CD4-positive, alpha-beta T cell treated with Interleukin-6 at 100 ng/mL for 8 hours (primary cell): ENCODE measurements at regions not wholly inside any gene's neighbourhood (a gene's known extent, or its start where the extent isn't known, plus 50 kb on each side); places are given as distances from the start of the nearest gene placed in this dataset.

Experiments used
- DNase-seq: peaks from one replicate; pipeline ENCODE4 v3.0.0-alpha.2; 2020; ENCODE audit warnings: mixed read lengths, low spot score

- DNase-seq = no peak
Observed at GRCh38 chr22:27003297-27003696, 345.9 kb downstream of the MIAT start.

- no peak for DNase-seq
Observed at GRCh38 chr22:27004434-27004833, 347.0 kb downstream of the MIAT start.

GRCh38 chr22:27008454-27008853 is 351.1 kb downstream of the MIAT start:
- DNase-seq = no peak

- DNase-seq = no peak
Observed at GRCh38 chr22:27011133-27011532, 353.7 kb downstream of the MIAT start.

GRCh38 chr22:27011717-27012116 is 354.3 kb downstream of the MIAT start:
- DNase-seq = no peak

DNA sequence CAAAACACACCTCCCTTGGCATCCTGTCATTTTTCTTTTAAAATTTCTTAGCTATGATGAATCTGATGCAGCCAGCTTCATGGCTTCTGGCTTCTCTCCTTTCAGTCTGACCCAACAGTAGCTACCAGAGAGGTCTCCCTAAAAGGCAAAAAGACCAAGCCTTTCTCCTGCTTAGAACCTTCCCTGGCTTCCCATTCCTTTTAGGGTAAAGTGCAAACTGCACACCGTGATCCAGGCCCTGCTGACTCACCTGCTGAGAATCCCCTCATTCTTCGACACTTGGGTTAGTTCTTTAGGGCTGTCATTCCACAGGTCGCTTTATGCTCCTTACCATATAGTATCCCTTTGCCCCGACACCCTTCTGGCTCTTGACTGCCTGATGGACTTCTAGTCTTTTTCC is 362.4 kb downstream of the MIAT start:
- DNase-seq = no peak

GRCh38 chr22:27022274-27022895 is 365.0 kb downstream of the MIAT start:
- no peak for DNase-seq

GRCh38 chr22:27022896-27023361 is 365.5 kb downstream of the MIAT start:
- no peak for DNase-seq

GRCh38 chr22:27023591-27023990 is 366.2 kb downstream of the MIAT start:
- no peak for DNase-seq

GRCh38 chr22:27024982-27025381 is 367.6 kb downstream of the MIAT start:
- no peak for DNase-seq

DNA sequence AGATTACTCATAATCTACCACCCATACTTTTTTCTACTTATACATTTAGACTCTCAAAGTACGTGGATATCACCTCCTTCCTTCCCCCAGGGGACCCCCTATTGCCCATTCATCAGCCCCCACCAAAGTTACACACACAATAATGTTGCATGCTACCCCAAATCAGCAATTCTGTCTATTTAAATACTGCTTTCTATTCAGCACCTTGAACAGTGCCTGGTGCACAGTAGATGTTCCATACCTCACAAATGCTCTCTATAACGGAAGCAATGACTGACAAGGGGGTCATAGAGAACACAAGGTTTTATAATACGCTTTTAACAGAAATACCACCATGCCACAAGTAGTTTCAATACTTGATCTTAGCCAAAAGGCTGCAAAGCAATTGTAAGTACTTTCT is 370.7 kb downstream of the MIAT start:
- no peak for DNase-seq

GRCh38 chr22:27029584-27030130 is 372.3 kb downstream of the MIAT start:
- DNase-seq = no peak

GRCh38 chr22:27032091-27032761 is 374.8 kb downstream of the MIAT start:
- DNase-seq = no peak

- no peak for DNase-seq
Observed at GRCh38 chr22:27041745-27042310, 384.4 kb downstream of the MIAT start.

DNA sequence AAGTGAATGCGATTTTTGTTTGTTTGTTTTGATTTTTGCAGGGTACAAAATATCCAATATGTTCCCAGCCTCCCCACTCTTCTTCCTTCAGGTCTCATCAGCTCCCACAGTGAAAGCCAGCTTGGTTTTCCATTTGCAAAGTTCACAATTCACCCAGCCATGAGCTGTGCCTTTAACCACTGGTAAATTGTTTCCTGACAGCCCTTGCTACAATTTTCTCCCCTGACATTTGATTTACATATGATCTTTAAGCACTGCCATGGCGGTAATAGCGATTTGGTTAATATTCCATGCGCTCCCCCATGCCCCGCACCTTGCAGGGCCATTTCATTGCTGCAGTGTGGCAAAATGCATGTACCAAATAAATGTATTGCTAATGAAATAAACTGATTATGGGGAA is 385.9 kb downstream of the MIAT start:
- DNase-seq = no peak

DNA sequence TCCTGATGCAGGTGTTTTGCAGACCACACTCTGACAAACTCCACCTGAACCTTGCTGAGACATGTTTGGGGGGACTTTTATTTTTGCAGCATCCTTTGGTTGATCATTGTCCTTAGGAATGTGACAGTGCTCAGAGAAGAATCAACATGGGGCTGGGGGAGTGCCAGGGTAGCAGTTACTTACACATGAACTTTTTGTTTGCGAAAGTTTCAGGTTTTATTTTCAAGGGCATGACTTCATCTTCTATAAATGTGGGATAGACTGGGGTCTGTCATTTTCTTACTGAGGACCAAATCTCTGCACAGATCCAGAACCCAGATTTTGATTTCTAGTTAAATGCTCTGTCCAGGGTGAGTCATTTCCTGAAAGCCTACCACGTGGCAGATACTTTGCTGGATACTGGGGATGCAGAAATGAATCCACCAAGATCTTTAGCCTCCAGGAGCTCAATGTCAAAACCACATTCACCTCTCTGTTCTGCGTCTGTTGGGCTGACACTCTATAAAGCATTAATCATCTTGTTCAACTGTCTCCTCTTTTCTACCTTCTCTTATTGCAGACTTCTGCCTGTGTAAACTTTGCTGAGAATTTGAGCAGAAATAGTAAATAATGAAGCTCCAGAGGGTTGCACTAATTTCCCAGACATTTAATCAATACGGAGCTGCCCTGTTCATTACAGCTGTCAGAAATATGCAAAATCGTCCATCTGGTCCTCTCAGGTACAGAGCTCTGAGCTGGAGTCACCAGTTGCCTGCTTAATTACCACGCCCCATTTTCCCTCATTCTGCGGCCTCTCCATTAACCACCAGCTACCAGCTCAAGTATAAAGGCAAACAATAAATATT is 387.9 kb downstream of the MIAT start:
- no peak for DNase-seq

DNA sequence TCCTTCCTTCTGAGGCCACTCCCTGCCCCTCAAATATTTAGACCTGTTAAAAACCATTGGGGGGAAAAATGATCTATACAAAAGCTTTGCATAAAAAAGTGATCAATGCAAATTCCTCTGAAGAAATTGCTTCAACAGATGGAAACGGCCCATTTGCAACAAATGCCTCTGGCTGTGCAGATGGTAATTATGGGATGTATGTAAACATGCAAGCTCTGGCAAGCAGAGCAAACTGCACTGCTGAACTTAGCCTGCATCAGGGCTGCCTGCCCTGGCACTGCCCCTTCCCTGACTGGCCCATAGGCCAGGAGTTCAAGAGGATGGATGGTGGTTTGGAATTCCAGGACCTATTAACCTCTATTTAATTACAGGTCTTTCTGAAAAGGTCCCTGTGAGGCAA is 388.7 kb downstream of the MIAT start:
- no peak for DNase-seq

DNA sequence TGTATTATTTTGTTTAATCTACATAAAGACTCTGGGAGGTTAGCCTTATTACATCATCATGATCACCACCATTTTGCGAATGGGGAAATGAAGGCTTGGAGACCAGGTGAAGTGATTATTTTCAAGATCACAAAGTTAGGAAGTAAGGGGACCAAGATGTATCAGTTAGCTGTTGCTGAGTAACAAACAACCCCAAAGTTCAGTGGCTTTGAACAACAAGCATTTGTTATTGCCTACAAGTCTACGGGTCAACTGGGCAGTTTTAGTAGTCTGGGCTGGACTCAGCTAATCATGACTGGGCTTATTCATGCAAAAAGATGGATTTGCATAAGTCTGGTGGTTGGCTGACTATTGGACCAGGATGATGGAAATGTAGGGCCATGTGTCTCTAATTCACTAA is 389.2 kb downstream of the MIAT start:
- no peak for DNase-seq

- no peak for DNase-seq
Observed at GRCh38 chr22:27050771-27051170, 393.4 kb downstream of the MIAT start.

DNA sequence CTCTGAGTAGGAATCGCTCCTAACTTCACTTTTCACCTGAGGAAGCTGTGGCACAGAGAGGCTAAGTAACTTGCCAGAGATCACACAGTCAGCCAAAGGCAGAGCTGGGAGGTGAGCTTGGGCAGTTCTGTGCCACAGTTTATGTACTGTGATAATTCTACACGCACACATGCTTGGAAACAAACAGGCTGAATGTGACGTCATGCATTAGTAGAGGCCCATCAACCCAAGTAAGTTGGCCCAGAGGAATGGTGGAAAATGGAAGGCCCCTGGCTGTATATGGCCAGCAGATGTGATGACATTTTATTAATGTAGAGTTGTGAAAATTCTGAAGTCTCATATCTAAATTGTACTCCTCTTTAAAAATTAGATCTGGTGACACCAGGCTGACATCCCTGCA is 394.0 kb downstream of the MIAT start:
- DNase-seq = no peak

DNA sequence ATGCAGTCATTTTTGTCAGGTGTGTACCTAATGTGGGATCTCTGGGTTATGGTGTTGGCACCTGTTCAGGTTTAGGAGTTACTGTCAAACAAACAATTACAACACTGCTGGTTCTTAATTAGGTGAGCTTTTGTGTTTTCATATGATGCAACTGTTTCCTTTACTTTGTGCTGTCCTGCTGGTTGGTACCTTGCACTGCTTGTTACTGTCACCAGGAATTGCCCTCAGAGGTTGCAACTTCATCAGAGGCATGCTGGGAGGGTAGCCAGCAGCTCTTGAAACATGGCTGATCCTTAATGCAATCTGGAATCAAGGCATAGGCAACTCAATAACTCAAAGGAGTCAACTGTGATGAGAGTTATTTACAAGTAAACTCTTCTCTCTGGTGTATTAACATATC is 400.3 kb downstream of the MIAT start:
- DNase-seq = no peak

DNA sequence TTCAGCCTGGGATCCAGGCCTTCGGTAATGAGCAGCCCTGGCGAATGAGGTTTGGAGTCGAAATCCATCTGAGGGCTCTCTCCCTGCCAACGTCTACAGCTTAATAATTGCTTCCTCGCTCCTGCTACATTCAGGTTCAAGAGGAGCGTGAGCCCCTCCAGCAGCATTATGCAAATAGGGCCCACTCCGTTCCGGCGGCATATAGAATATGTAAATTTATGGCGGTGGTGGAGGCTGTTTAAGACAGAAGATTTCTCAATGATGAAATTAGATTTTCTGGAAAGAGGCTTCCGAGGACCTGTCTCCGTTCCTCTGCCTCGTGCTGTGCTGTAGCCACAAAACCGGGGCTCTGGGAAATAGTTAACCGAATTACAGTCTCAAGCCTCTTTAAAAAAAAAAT is 402.8 kb downstream of the MIAT start:
- no peak for DNase-seq
